ENCODE measurements at regions not wholly inside any gene's neighbourhood (a gene's known extent, or its start where the extent isn't known, plus 50 kb on each side); places are given as distances from the start of the nearest gene placed in this dataset.
"Not testable (repeated sequence)": the region's sequence is repeated elsewhere in the genome, so short reads cannot be mapped to it uniquely, and the experiment has no call there.

DNA sequence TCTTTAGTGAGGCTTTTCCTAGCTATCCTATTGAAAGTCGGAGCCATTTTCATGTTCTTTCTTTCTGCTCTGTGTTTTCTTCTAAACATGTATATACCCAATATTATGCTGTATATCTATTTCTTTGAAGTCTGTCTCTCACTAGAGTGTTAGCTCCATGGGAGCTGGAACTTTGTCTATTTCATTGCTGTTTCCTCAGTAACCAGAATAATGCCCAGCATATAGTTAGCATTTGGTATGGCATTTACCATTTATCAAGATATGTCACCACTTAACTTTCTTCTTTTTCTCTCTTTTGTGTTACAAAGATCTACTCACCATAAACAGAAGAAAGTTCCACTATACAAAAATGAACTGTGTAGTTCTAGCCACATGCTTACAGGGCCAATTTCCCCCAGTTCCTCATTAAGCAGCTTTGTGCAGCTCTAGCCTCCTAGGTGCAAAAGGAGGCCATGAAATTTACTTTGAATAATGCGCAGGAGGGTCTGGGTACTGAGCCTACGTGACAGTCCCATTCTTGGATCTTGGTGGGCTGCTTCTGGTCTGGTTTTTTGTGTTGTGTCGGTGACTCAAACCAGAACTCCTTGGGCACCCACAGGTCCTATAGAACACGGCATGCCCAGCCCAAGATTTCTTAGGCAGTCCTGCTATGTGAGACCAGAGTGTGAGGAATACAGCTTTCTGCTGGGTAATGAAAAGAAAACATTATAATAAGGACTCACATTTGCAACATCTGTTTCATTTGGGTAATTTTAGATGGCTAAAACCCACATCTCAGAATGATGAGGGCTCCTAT lies 302.3 kb upstream of the IGFBP7 start:
- DNase-seq (ENCODE audit: low spot score), result no peak

DNA sequence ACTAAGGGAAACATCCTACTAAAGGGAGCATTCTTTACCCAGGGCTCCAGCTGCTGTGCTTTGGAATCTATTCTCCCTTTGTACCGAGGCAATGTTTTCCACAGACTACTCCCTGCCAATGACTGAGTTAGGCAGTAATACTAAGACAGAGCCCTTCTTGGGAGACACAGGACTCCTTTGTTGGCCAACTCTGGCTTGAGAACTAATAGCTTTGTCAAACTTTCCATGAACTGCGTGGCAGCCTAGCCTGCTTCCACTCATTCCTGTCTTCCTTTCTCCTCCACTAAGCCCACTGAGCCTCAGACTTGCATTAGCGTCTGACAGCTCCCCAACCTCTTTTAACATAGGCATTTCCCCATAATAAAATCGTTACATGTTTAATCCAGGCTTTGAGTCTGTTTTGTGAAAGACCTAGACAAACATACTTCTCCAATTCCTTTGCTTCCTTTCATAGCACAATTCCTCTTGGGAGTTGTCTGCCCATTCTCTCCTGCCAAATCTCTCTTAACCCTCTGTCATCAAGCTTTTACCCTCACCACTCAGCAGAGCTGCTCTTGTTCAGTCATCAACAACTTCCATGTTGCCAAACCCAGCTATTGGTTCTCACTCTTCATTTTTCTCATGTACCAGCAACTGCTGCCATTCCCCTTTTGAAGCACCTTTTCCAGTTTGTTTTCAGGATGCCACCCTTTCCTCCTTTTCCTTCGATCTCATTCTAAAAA lies 300.3 kb upstream of the IGFBP7 start:
- no peak for DNase-seq (ENCODE audit: low spot score)

DNA sequence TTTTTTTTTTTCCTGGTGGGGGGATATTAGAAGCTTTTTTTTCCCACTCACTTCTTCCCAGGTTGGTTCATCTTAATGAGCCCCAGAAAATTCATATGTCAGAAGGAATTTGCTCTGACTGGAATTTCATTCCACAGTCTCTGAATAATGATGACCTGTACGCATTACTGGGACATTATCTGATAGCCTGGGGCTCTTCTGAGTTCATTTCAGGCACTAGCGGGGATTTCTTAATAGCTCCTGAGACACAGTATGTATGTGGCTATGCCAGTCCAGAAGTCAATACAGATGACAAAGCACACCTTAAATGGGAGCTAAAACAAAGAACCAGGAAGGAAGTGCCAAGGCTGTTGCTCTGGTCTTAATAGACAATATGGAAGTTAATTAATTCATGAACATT lies 295.2 kb upstream of the IGFBP7 start:
- DNase-seq (ENCODE audit: low spot score), result no peak

DNA sequence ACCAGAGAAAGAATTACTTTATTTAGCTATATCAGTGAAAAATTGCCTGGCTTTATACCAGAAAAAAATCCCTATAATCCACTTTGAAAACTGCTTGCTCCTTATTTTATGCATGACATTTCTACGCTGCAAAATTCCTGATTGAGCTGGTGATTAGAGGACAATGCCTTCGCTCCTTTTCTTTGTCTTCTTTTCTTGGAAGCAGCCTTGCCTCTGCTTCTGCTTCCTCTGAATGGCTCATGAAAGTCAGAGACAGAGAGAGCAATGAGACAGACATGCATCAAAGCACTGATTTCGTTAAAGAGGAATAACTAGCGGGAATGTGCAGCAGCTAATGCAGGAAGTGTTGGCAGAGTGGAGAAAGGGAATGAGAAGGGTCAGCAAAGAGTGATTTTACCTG lies 294.3 kb upstream of the IGFBP7 start:
- no peak for DNase-seq (ENCODE audit: low spot score)

DNA sequence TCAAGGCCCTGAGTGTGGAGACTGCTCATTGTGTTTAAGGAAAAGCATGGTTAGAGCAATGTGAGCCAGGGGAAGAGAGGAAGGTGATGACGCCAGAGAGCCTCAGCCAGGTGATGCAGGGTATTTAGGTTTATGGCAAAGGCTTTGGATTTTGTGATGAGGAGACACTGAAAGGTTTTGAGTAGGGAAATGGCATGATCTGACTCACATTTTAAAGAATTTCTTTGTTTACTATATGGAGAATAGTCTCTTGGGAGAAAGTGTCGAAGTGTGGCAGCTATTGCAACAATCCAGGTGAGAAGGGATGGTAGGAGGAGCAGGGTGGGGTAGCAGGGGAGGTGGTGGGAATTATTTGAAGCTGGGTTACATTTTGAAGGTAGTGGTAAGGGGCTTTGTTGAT lies 293.4 kb upstream of the IGFBP7 start:
- DNase-seq (ENCODE audit: low spot score), result no peak

DNA sequence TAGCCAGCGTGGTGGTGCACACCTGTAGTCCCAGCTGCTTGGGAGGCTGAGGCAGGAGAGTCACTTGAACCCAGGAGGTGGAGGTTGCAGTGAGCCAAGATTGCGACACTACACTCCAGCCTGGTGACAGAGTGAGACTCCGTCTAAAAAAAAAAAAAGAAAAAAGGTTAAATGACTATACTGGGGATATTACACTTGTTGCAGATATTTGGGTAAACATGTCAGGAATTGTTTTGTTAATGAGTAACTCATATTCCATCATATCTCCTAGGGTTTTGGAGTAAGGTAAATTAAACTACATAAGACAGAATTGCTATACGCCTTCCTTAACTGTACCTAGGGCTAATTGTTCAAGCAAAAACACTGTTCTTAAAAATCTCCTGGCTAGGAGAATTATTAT lies 291.4 kb upstream of the IGFBP7 start:
- no peak for DNase-seq (ENCODE audit: low spot score)

DNA sequence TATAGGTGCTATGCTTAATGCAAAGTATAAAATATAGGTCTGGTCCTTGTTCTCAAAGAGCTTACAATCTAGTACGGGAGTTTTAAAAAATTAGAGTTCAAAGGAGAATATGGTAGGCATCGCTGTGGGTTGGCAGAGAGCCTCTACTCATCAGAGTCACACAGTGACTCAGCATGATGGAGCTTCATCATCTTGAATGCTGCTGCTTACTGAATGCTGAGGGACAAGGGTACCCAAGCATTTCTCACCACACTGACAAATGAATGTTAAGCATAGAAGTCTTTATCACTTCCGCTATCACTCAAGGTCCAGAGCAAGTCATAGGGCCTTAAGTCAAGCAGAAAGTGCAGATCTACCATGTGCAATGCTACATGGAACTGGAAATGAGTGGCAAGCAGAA lies 268.6 kb upstream of the IGFBP7 start:
- DNase-seq (ENCODE audit: low spot score), result no peak

DNA sequence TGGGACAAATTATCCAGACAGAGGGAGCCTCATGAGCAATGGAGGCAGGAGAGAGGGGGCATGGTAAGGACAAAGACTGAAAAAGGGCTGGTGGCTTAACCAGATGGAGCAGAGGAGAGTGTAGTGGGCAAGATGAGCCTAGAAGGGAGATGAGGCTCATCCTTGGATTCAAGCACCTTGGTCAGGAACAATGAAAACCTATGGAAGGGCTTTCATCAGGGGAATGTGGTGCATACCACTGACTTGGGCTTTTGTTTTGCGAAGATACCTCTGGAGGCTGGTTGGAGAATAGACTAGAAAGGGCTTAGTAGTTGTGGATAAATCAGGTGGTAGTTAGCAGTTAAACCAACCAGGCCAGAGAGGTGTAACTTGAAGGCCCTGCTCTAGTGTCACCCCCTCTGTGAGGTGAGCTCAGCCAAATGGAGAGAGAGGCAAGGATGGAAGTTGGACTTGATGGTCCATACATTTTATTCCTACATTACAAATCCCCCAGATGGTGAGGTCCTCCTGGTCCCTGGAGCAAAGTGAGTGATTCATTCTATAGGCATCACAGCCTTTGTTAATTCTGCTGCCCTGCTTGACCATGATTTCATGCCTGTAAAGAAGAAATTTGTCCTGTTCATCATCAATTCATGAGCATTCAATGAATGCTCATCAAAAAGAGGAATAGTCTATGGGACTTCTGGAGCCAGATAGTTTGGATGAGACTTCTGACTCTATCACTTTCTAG lies 264.8 kb upstream of the IGFBP7 start:
- no peak for DNase-seq (ENCODE audit: low spot score)

DNA sequence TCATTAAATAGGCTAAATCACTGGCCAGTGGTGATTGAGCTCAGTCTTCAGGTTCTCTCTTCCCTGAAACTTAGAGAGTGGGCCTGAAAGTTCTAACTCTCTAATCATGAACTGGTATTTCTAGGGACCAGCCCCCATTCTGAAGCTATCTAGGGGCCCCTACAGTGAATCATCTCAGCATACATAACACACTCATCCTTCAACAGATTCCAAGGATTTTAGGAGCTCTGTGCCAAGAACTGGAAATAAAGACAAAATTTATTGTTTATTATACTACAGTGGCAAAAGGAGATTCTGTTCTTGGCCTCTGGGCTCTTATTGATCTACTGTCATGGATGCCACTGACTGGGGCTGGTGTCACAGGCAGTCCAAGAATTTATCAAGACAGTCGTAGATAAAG lies 263.8 kb upstream of the IGFBP7 start:
- no peak for DNase-seq (ENCODE audit: low spot score)

DNA sequence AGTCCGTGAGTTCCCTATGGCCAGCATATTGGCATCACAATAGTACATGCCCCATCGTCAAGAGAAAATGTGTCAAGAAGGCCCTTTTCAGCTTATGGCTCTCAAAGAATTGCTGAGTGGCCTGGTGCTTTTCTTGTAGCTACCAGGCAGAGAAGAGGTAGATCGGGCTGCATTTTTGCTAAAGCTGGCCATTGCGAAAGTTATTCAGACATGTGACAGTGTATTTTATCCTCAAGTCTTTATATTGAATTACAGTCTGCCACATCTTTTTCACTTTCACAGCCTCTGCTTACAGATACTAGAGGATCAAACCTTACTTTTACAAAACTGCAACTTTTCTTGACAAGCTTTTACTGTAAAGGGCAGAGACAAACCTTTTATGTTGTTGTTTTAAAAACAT lies 261.5 kb upstream of the IGFBP7 start:
- DNase-seq (ENCODE audit: low spot score), result no peak

DNA sequence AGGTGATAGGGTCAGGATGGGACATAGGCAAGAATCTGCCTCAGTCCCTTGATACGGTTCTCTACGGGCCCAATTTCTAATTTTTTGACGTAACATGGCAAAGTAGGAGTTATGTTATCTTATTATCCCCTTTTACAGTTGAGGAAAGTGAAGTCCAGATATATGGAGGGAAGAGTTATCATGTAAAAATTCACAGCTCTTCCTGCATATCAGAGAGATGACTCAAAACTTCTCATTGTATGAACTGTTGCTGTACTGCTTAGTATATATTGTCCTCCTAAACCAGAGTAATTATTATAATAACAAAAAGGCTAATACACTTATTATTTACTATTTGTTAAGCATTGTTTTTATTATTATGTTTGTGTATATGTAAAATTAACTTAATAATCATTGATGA lies 260.5 kb upstream of the IGFBP7 start:
- DNase-seq (ENCODE audit: low spot score), result no peak

DNA sequence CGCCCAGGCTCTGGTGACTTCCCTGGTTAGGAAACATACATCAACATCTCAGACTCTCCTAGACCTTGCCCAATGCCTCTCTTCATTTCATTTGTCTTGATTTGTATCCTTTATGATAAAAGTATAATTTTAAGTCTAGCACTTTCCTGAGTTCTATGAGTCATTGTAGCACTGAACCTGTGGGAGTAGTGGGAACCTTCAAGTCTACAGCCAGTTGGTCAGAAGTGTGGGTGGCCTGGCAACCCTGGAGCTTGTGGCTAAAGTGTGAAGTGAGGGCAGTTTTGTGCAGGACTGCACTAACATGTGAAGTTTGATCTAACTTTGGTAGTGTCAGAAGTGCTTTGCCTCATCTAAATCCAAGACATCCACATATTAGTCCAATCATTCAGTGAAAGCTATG lies 259.3 kb upstream of the IGFBP7 start:
- no peak for DNase-seq (ENCODE audit: low spot score)

DNA sequence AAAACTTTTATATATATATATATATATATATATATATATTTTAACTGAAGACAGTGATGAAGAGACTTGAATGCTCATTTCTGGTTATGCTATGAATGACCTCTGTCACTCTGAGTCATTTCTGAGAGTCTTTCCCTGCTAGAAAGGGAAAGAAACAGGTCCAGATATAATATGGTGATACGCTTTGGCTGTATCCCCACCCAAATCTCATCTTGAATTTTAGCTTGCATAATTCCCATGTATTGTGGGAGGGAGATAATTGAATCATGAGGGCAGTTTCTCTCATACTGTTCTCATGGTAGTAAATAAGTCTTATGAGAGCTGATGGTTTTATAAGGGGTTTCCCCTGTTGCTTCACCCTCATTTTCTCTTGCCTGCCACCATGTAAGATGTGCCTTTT lies 254.1 kb upstream of the IGFBP7 start:
- no peak for DNase-seq (ENCODE audit: low spot score)

DNA sequence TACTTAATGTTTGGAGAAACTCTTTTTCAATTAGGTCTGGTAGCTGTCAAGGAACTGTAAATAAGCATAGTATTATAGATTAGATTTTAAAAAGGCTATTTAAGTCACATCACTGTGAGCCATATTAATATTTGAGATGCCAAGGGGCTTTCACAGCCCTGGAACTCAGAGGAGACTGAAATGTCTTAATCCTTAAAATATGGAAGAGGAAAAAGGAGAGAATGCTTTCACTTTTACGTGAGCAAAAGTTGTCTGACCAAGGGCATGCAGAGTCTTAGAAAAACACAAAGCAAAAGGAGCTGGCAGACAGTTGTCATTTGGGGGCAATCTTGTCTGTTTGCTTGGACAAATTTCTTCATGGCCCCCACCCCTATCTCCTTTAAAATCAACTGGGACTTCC lies 253.2 kb upstream of the IGFBP7 start:
- DNase-seq (ENCODE audit: low spot score), result no peak

DNA sequence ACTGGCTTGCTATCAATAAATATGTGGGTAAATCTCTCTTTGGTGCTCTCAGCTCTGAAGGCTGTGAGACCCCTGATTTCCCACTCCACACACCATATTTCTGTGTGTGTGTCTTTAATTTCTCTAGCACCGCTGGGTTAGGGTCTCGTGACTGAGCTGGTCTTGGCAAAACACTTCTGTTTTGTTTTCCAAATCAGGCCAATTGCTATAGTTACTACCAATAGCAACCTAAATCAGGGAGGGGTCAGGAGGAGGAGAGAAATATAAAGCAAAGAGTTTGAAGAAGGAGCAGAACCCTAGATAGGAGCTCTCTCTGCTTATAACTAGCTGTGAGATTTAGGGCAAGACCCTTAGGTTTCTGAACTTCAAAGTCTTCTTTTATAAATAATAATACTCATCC lies 250.5 kb upstream of the IGFBP7 start:
- DNase-seq (ENCODE audit: low spot score), result no peak

DNA sequence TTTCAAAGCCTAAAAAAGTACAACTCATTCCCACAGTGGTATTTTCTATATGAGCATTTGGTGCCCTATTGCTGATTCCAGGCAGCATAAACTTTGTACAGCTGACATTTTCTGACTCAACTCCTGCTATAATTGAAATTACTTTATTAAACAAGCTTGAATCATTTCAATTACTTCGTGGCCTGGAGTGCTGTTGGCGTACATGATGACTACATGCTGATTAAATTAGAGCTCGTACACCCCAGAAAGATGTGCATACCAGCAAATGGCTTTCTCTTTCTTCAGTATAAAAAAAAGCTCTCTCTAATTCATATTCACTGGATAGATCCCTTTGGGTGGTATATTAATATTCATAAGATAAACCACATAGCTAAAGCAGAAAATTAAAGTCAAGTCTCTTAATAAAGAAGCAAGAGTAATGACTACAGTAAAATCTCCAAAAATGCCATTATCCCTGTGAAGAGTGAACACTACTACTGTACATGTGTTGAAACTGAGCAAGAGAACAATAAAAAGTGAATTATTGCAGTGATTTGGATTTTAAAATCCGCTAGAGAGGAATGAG lies 245.0 kb upstream of the IGFBP7 start:
- DNase-seq (ENCODE audit: low spot score), result no peak

DNA sequence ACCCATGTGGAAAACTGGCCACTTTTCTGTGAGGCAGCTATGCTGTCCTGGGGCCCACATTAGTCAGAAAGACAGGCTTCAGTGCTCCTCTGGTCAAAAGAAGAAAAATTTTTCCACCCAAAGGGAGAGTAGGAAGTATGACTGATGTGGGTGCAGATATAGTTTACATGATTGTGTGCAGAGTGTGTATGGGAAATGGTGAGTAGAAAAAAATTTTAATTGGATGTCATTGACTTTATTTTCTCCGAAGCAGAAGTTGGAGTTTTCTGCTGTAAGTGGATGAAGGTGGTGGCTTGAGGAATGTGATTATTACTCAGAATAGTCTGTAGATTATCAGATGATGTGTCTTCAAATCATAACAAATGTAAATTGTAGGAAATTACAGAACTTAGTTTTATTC lies 241.5 kb upstream of the IGFBP7 start:
- no peak for DNase-seq (ENCODE audit: low spot score)

DNA sequence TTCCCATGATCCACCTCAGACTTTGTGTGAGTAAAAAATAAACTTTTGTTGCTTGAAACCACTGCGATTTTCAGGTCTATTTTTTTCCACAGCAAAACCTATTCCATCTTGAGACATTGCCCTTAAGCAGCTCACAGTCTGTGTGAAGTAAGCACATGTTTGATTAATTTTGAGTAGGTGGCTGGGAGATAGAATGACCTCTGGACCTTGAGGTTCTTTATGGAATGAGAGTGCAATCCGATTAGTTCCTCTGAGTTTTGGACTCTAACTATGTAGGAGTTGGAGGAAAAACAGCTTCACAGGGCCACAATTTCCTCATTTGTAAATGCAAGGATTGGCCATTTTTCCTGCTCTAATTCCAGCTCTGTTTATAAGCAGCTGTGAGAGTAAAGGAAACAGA lies 234.1 kb upstream of the IGFBP7 start:
- DNase-seq (ENCODE audit: low spot score), result no peak

DNA sequence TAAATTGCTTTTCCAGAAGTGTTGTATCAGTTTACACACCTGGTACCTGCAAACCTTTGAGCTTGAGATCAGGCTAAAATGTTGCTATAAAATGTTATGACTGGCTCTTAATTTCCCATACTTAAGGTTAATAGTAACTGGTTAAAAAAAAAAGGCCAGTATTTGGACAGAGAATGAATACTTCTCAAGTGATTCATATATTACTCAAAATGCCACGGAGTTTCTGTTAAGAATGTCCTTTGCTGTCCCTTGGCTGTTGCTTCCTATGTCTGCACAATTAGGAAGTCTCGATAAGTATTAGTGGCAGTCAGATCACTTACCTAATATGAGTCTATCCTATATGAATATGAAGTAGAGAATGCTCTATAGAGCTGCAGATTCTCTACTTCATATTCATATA lies 232.2 kb upstream of the IGFBP7 start:
- no peak for DNase-seq (ENCODE audit: low spot score)

DNA sequence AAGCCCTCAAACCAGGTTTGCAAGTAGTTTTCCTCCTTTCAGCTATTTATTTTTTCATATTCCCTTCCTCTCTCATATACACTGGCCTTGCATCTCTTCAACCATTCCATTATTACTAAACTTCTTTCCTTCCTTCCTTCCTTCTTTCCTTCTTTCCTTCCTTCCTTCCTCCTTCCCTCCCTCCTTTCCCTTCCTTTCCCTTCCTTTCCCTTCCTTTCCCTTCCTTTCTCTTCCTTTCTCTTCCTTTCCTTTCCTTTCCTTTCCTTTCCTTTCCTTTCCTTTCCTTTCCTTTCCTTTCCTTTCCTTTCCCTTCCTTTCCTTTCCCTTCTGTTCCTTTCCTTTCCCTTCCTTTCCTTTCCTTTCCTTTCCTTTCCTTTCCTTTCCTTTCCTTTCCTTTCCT lies 228.7 kb upstream of the IGFBP7 start:
- not testable (repeated sequence) for DNase-seq (ENCODE audit: low spot score)

DNA sequence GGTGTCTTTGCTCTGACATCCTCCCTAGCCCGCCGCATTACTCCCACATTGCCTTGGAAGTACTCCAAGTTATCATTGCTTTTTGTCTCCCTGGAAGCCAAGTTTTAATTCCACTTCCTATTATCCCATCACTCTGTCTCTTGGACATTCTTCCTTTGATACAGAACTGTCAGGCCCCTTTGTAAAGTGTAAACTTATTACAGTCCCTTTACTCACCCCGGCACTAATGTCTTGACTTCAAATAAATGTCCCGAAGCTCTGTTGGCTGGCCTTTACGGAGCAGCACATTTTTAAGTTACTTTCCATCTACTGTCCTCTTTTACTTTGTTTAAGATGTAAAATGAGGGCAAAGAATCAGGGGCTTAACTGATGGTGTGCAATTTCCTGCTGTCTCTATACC lies 223.5 kb upstream of the IGFBP7 start:
- no peak for DNase-seq (ENCODE audit: low spot score)

DNA sequence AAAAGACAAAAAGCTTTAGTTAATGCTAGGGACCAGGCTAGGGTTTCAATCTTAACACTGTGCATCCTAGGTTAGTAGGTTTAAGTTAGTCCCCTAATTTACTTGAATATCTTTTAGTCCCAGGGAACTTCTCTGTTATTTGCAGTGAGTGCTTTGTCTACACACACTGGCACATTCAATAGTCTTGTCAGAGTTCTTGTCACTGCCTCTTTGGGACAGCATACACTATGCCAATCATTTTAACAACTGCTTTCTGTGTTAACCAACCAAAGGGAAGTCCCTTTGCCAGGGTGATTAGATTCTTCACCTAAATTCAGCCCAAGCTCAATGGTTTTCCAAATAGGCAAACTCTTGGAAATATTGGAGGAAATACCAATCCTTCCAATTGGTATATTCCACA lies 221.8 kb upstream of the IGFBP7 start:
- DNase-seq (ENCODE audit: low spot score), result no peak

DNA sequence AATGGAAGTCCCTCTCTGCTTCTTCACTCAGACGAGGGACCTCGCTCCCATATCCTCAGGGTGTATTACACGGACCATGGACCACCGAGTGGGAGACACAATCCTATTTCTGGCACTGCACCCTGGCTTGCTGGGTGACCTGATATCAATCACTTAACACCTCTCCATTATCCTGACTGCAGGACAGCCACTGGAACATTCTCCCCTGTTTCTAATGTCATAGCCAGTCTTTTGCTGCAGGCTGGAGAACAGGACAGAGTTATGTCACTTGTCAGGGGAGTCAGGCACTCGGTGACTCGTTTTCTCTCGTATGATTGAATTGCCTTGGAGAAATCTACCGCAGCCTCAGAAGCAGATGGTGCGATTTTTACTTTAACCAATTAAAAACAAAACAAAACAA lies 219.1 kb upstream of the IGFBP7 start:
- DNase-seq (ENCODE audit: low spot score), result no peak
